ENCODE measurements at regions not wholly inside any gene's neighbourhood (a gene's known extent, or its start where the extent isn't known, plus 50 kb on each side); places are given as distances from the start of the nearest gene placed in this dataset.

DNA sequence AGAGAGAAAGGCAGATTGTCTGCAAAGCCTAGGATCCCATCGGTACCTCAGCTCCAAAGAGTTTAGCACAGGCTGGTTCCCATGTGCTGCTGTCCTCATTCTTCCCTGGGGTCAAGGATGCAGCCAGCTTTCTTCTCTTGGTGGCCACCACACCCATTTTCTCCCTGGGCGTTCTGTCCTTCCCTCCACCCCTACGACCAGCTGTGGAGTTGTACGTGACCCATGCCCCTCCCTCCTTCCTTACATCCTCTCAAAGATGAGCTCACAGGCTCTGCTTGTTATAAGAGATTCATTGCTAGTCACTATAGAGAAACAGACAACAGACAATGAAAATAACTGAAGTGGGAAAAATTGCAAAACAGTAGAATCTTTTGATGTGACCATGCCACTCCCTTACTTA, 74.0 kb upstream of the KLF3 start:
- TF ChIP-seq, protein P1, sequence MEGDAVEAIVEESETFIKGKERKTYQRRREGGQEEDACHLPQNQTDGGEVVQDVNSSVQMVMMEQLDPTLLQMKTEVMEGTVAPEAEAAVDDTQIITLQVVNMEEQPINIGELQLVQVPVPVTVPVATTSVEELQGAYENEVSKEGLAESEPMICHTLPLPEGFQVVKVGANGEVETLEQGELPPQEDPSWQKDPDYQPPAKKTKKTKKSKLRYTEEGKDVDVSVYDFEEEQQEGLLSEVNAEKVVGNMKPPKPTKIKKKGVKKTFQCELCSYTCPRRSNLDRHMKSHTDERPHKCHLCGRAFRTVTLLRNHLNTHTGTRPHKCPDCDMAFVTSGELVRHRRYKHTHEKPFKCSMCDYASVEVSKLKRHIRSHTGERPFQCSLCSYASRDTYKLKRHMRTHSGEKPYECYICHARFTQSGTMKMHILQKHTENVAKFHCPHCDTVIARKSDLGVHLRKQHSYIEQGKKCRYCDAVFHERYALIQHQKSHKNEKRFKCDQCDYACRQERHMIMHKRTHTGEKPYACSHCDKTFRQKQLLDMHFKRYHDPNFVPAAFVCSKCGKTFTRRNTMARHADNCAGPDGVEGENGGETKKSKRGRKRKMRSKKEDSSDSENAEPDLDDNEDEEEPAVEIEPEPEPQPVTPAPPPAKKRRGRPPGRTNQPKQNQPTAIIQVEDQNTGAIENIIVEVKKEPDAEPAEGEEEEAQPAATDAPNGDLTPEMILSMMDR (IDR thresholded peaks at IDR 0.05), result no peak
- no peak for TF ChIP-seq EZH2 (IDR thresholded peaks at IDR 0.05; ENCODE audit: borderline replicate concordance, insufficient read depth, low read depth, low read length, poor library complexity, severe bottlenecking)

Measured in B cell (primary cell).